Stomach smooth muscle (tissue), 2 donors: ENCODE measurements at regions not wholly inside any gene's neighbourhood (a gene's known extent, or its start where the extent isn't known, plus 50 kb on each side); places are given as distances from the start of the nearest gene placed in this dataset.

Experiments used
- H3K27ac ChIP-seq: one replicate; pipeline ENCODE4 v1.7.0; 2013; ENCODE audit warnings: mild to moderate bottlenecking, low read length, inconsistent platforms
- H3K27me3 ChIP-seq, 2 donors: one replicate each; pipeline ENCODE4 v1.7.0; 2013; ENCODE audit warnings: low read length in 2 of 2; ENCODE audit not compliant: insufficient read depth in 2 of 2, control insufficient read depth in 1 of 2
- H3K36me3 ChIP-seq, 2 donors: one replicate each; pipeline ENCODE4 v1.7.0; 2013; ENCODE audit warnings: low read length in 2 of 2; ENCODE audit not compliant: control insufficient read depth in 2 of 2, insufficient read depth in 2 of 2
- H3K4me1 ChIP-seq: one replicate; pipeline ENCODE4 v1.7.0; 2013; ENCODE audit warnings: low read length; ENCODE audit not compliant: control insufficient read depth, insufficient read depth
- H3K4me3 ChIP-seq, 2 donors: one replicate each; pipeline ENCODE4 v1.7.0; 2013; ENCODE audit warnings: low read length in 2 of 2
- H3K9ac ChIP-seq, 2 donors: one replicate each; pipeline ENCODE4 v1.7.0; 2013; ENCODE audit warnings: low read length in 2 of 2, mild to moderate bottlenecking in 1 of 2
- H3K9me3 ChIP-seq, 2 donors: one replicate each; pipeline ENCODE4 v1.7.0; 2013; ENCODE audit warnings: low read length in 2 of 2; ENCODE audit not compliant: control insufficient read depth in 2 of 2
- donor health status: healthy.
- donor health status: Pancreatic carcinoma.

GRCh38 chr20:59448851-59449444, 148.5 kb downstream of the EDN3 start:
- Histone ChIP-seq H3K27ac (no peak overlapping the region), H3K4me1 (no peaks in the 10 kb centered on the region), H3K27me3 (peaks cover 14 to 28% of the 10 kb centered on the region in 2 donors), H3K9ac (no peak overlapping the region), H3K9me3 (no peaks in the 10 kb centered on the region), H3K4me3 (no peak overlapping the region), H3K36me3 (no peaks in the 10 kb centered on the region)

GRCh38 chr20:59451066-59451630, 150.7 kb downstream of the EDN3 start:
- no peak overlapping the region for H3K4me3 ChIP-seq
- H3K4me1 ChIP-seq = peaks cover 7% of the 10 kb centered on the region

GRCh38 chr20:59451641-59452040, 151.2 kb downstream of the EDN3 start:
- peaks cover 0 to 14% of the 10 kb centered on the region in 2 donors for H3K27me3 ChIP-seq
- no peak overlapping the region for H3K9ac ChIP-seq
- no peak overlapping the region for H3K4me3 ChIP-seq

More at GRCh38 chr20:59451066-59451630, 150.7 kb downstream of the EDN3 start:
- Histone ChIP-seq H3K9ac (no peak overlapping the region), H3K9me3 (no peaks in the 10 kb centered on the region), H3K36me3 (no peaks in the 10 kb centered on the region), H3K27ac (no peak overlapping the region), H3K27me3 (peaks cover 0 to 14% of the 10 kb centered on the region in 2 donors)

GRCh38 chr20:59452856-59453255, 151.5 kb upstream of the PHACTR3 start:
- H3K27me3 ChIP-seq = peaks cover 0 to 10% of the 10 kb centered on the region in 2 donors
- H3K4me3 ChIP-seq = no peak overlapping the region
- no peaks in the 10 kb centered on the region for H3K9me3 ChIP-seq
- H3K27ac ChIP-seq = no peak overlapping the region
- no peaks in the 10 kb centered on the region for H3K36me3 ChIP-seq
- peaks cover 7% of the 10 kb centered on the region for H3K4me1 ChIP-seq
- H3K9ac ChIP-seq = no peak overlapping the region

More at GRCh38 chr20:59451641-59452040, 151.2 kb downstream of the EDN3 start:
- Histone ChIP-seq H3K9me3 (no peaks in the 10 kb centered on the region), H3K36me3 (no peaks in the 10 kb centered on the region), H3K4me1 (peaks cover 7% of the 10 kb centered on the region), H3K27ac (no peak overlapping the region)

- Histone ChIP-seq H3K9me3 (peaks cover 4 to 5% of the 10 kb centered on the region in 2 donors), H3K27me3 (peaks cover 0 to 5% of the 10 kb centered on the region in 2 donors), H3K9ac (no peak overlapping the region), H3K27ac (no peak overlapping the region), H3K4me3 (no peak overlapping the region), H3K36me3 (no peaks in the 10 kb centered on the region), H3K4me1 (peaks cover 7% of the 10 kb centered on the region)
Observed at GRCh38 chr20:59453759-59454560, 150.4 kb upstream of the PHACTR3 start.

GRCh38 chr20:59455402-59456341, 148.7 kb upstream of the PHACTR3 start:
- H3K4me3 ChIP-seq = peak overlapping the region; percentile 29 to 47
- H3K9me3 ChIP-seq = peaks cover 8 to 11% of the 10 kb centered on the region in 2 donors
- H3K27ac ChIP-seq = no peak overlapping the region
- H3K9ac ChIP-seq = peak overlapping the region; percentile 23 to 29
- H3K4me1 ChIP-seq = peaks cover 7% of the 10 kb centered on the region
- H3K36me3 ChIP-seq = no peaks in the 10 kb centered on the region
- H3K27me3 ChIP-seq = peaks cover 0 to 2% of the 10 kb centered on the region in 2 donors

- Histone ChIP-seq H3K9ac (no peak overlapping the region), H3K27ac (no peak overlapping the region)
Observed at GRCh38 chr20:59456342-59457279, 147.7 kb upstream of the PHACTR3 start.

GRCh38 chr20:59458645-59459044, 145.7 kb upstream of the PHACTR3 start:
- H3K4me1 ChIP-seq = peaks cover 7% of the 10 kb centered on the region
- H3K27me3 ChIP-seq = peaks cover 0 to 4% of the 10 kb centered on the region in 2 donors
- H3K36me3 ChIP-seq = no peaks in the 10 kb centered on the region
- no peak overlapping the region for H3K9ac ChIP-seq
- no peak overlapping the region for H3K4me3 ChIP-seq
- no peak overlapping the region for H3K27ac ChIP-seq
- H3K9me3 ChIP-seq = peaks cover 8 to 11% of the 10 kb centered on the region in 2 donors

More at GRCh38 chr20:59456342-59457279, 147.7 kb upstream of the PHACTR3 start:
- H3K9me3 ChIP-seq = peaks cover 8 to 11% of the 10 kb centered on the region in 2 donors
- H3K4me3 ChIP-seq = no peak overlapping the region
- peaks cover 0 to 4% of the 10 kb centered on the region in 2 donors for H3K27me3 ChIP-seq
- peaks cover 7% of the 10 kb centered on the region for H3K4me1 ChIP-seq
- no peaks in the 10 kb centered on the region for H3K36me3 ChIP-seq

- Histone ChIP-seq H3K9me3 (peaks cover 8 to 11% of the 10 kb centered on the region in 2 donors), H3K4me1 (peaks cover 7% of the 10 kb centered on the region), H3K4me3 (no peak overlapping the region), H3K36me3 (no peaks in the 10 kb centered on the region), H3K9ac (no peak overlapping the region), H3K27me3 (peaks cover 0 to 4% of the 10 kb centered on the region in 2 donors), H3K27ac (no peak overlapping the region)
Observed at GRCh38 chr20:59459586-59459985, 144.8 kb upstream of the PHACTR3 start.
